ENCODE measurements at regions not wholly inside any gene's neighbourhood (a gene's known extent, or its start where the extent isn't known, plus 50 kb on each side); places are given as distances from the start of the nearest gene placed in this dataset.
"Not testable (repeated sequence)": the region's sequence is repeated elsewhere in the genome, so short reads cannot be mapped to it uniquely, and the experiment has no call there.

DNA sequence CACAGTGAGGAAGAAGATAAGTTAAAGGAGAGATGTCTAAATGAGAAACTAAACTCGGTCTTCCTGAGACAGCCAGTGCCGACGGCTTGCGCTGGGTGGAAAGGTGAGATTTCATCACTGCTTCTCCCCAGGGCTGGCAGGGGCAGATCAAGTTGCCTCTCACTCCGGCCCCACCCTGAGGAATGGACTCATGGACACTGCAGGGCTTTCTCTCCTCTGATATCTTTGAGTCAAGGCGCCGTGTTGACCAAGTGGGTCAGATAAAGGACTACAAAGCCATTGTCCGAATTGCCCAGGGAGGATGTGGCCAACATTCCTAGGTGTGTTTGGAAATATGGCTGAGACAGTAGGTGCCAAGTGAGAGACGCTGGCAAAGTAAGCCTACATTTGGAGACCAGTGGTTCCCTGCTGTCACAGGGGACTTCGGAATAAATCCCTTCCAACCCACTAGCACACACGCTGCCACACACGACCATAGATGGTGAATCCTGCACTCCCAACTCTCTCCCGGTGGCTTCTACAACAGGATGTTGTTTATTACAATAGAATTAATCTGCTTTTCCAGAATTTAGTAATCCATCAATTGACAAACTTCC, 156.5 kb upstream of the TSC22D1 start:
- no peak for DNase-seq
- no peaks in the 10 kb centered on the region for H3K79me2 ChIP-seq (ENCODE audit: low read length)

DNA sequence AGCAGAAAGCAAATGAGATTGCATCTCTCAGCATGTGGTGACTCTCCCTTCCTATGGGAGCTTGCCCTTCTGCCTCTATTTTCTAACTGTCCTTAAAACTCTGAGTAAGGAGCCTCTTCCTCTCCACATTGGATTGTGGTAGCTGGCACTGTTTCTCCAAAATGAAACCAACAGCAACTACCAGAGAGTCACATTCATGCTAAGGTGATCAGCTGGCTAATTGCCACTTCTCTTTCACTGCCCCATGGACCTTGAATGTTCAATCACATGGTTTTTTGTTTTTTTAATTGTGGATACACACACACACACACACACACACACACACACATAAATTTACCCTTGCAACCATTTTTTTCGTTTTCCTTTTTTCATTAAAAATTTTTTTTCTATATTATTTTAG, 154.7 kb upstream of the TSC22D1 start:
- Histone ChIP-seq H3K4me3 (ENCODE audit: low read length) (no peak overlapping the region), H3K9me3 (replicated peaks; ENCODE audit: insufficient read depth, low read length) (no peaks in the 10 kb centered on the region), H3K9me2 (replicated peaks; ENCODE audit: insufficient read depth, low read length) (no peaks in the 10 kb centered on the region), H2AFZ (ENCODE audit: low read length) (no peak overlapping the region), H3F3A (ENCODE audit: insufficient read depth, low read length) (no peaks in the 10 kb centered on the region), H3K36me3 (replicated peaks; ENCODE audit: insufficient read depth, low read length) (no peaks in the 10 kb centered on the region), H3K27ac (ENCODE audit: low read length) (no peak overlapping the region), H3K4me2 (ENCODE audit: low read depth, low read length) (no peak overlapping the region), H3K4me1 (ENCODE audit: low read length) (no peaks in the 10 kb centered on the region), H4K20me1 (ENCODE audit: insufficient read depth, low read length) (no peaks in the 10 kb centered on the region), H3K79me2 (ENCODE audit: low read length) (no peaks in the 10 kb centered on the region), H3K27me3 (replicated peaks; ENCODE audit: insufficient read depth, low read length) (no peaks in the 10 kb centered on the region), H3K9ac (ENCODE audit: low read length) (no peak overlapping the region)
- no peak for TF ChIP-seq EZH2phosphoT487 (IDR thresholded peaks at IDR 0.05; ENCODE audit: low read length)
- TF ChIP-seq EZH2 (optimal IDR thresholded peaks at IDR 0.05; ENCODE audit: low read depth, low read length), result no peak
- no peak for TF ChIP-seq CTCF (IDR thresholded peaks at IDR 0.05; ENCODE audit: low read length)
- DNase-seq, result no peak

More for the DNA sequence above, 156.5 kb upstream of the TSC22D1 start:
- Histone ChIP-seq H2AFZ (ENCODE audit: low read length) (no peak overlapping the region), H4K20me1 (ENCODE audit: insufficient read depth, low read length) (no peaks in the 10 kb centered on the region), H3K4me2 (ENCODE audit: low read depth, low read length) (no peak overlapping the region), H3K36me3 (replicated peaks; ENCODE audit: insufficient read depth, low read length) (no peaks in the 10 kb centered on the region), H3K4me3 (ENCODE audit: low read length) (no peak overlapping the region), H3K9me2 (replicated peaks; ENCODE audit: insufficient read depth, low read length) (no peaks in the 10 kb centered on the region), H3K9ac (ENCODE audit: low read length) (no peak overlapping the region), H3K27me3 (replicated peaks; ENCODE audit: insufficient read depth, low read length) (no peaks in the 10 kb centered on the region), H3K9me3 (replicated peaks; ENCODE audit: insufficient read depth, low read length) (no peaks in the 10 kb centered on the region), H3K27ac (ENCODE audit: low read length) (no peak overlapping the region), H3F3A (ENCODE audit: insufficient read depth, low read length) (no peaks in the 10 kb centered on the region), H3K4me1 (ENCODE audit: low read length) (no peaks in the 10 kb centered on the region)
- no peak for TF ChIP-seq CTCF (IDR thresholded peaks at IDR 0.05; ENCODE audit: low read length)
- no peak for TF ChIP-seq EZH2 (optimal IDR thresholded peaks at IDR 0.05; ENCODE audit: low read depth, low read length)
- TF ChIP-seq EZH2phosphoT487 (IDR thresholded peaks at IDR 0.05; ENCODE audit: low read length), result no peak

DNA sequence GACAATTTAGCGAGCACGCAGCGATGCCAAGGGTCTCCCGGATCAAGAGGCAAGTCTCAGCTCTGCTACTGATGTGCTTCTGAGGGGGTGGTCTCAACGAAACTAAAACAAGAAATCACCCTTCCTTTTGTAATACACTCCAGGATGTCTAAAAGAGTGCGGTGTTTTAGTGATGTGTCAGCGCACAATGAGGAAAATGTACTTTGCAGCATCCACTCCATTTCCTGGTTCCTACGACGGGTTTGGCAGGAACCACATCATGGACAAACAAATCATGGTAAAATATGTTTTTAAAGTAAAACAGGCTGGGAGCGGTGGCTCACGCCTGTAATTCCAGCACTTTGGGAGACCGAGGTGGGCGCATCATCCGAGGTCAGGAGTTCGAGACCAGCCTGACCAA, 154.0 kb upstream of the TSC22D1 start:
- H3K9me3 ChIP-seq (replicated peaks; ENCODE audit: insufficient read depth, low read length), result no peaks in the 10 kb centered on the region
- no peaks in the 10 kb centered on the region for H3K9me2 ChIP-seq (replicated peaks; ENCODE audit: insufficient read depth, low read length)
- H3K27me3 ChIP-seq (replicated peaks; ENCODE audit: insufficient read depth, low read length), result no peaks in the 10 kb centered on the region
- DNase-seq, result no peak
- H3K4me2 ChIP-seq (ENCODE audit: low read depth, low read length), result no peak overlapping the region
- H3K36me3 ChIP-seq (replicated peaks; ENCODE audit: insufficient read depth, low read length), result no peaks in the 10 kb centered on the region
- no peak overlapping the region for H3K4me3 ChIP-seq (ENCODE audit: low read length)
- no peaks in the 10 kb centered on the region for H4K20me1 ChIP-seq (ENCODE audit: insufficient read depth, low read length)
- no peak for TF ChIP-seq CTCF (IDR thresholded peaks at IDR 0.05; ENCODE audit: low read length)
- no peak overlapping the region for H2AFZ ChIP-seq (ENCODE audit: low read length)
- H3F3A ChIP-seq (ENCODE audit: insufficient read depth, low read length), result no peaks in the 10 kb centered on the region
- no peak overlapping the region for H3K9ac ChIP-seq (ENCODE audit: low read length)
- H3K4me1 ChIP-seq (ENCODE audit: low read length), result no peaks in the 10 kb centered on the region
- no peak overlapping the region for H3K27ac ChIP-seq (ENCODE audit: low read length)
- no peaks in the 10 kb centered on the region for H3K79me2 ChIP-seq (ENCODE audit: low read length)

- H3F3A ChIP-seq (ENCODE audit: insufficient read depth, low read length); H4K20me1 ChIP-seq (ENCODE audit: insufficient read depth, low read length); H2AFZ ChIP-seq (ENCODE audit: low read length); H3K4me2 ChIP-seq (ENCODE audit: low read depth, low read length); H3K79me2 ChIP-seq (ENCODE audit: low read length); H3K36me3 ChIP-seq (replicated peaks; ENCODE audit: insufficient read depth, low read length); H3K9ac ChIP-seq (ENCODE audit: low read length); H3K9me3 ChIP-seq (replicated peaks; ENCODE audit: insufficient read depth, low read length); DNase-seq; H3K27ac ChIP-seq (ENCODE audit: low read length); H3K9me2 ChIP-seq (replicated peaks; ENCODE audit: insufficient read depth, low read length); H3K4me3 ChIP-seq (ENCODE audit: low read length); H3K4me1 ChIP-seq (ENCODE audit: low read length); H3K27me3 ChIP-seq (replicated peaks; ENCODE audit: insufficient read depth, low read length): not testable (repeated sequence)
Measured at GRCh38 chr13:44727591-44727990, 151.5 kb upstream of the TSC22D1 start.
